C4-2B (cell line): ENCODE measurements at regions not wholly inside any gene's neighbourhood (a gene's known extent, or its start where the extent isn't known, plus 50 kb on each side); places are given as distances from the start of the nearest gene placed in this dataset.

ENCODE experiments used
- ZFX ChIP-seq: fragments of 450-650 bp; IDR thresholded peaks from 2 replicates; pipeline ENCODE4 v1.6.1; 2017
- TF ChIP-seq, protein P1 (sequence below): fragments of 450-650 bp; conservative IDR thresholded peaks from 2 replicates; pipeline ENCODE4 v1.5.1; 2017; ENCODE audit warnings: mild to moderate bottlenecking

DNA sequence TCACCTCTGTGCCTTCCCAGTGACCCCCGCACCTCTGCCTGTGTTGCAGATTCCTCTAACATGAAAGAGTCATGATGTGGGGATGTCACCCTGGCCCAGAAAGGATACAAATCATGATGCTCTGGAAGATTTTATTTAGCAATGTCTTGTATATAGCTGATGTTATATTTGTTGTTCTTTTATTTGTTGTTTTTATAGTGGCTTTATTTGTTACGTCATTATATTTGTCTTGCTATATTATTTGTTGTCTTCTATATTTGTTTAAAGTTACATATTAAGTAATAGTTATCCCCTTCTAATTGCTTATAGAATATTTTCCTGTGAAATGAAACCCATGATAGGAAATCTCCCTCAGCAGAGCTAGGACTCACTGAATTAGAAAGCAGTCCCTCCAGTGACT, 1149.2 kb downstream of the UQCRFS1 start:
- TF ChIP-seq, protein P1, sequence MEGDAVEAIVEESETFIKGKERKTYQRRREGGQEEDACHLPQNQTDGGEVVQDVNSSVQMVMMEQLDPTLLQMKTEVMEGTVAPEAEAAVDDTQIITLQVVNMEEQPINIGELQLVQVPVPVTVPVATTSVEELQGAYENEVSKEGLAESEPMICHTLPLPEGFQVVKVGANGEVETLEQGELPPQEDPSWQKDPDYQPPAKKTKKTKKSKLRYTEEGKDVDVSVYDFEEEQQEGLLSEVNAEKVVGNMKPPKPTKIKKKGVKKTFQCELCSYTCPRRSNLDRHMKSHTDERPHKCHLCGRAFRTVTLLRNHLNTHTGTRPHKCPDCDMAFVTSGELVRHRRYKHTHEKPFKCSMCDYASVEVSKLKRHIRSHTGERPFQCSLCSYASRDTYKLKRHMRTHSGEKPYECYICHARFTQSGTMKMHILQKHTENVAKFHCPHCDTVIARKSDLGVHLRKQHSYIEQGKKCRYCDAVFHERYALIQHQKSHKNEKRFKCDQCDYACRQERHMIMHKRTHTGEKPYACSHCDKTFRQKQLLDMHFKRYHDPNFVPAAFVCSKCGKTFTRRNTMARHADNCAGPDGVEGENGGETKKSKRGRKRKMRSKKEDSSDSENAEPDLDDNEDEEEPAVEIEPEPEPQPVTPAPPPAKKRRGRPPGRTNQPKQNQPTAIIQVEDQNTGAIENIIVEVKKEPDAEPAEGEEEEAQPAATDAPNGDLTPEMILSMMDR, result no peak
- TF ChIP-seq ZFX, result no peak
